SK-N-SH treated with all-trans-retinoic acid at 6 μM for 48 hours (cell line): ENCODE measurements at regions not wholly inside any gene's neighbourhood (a gene's known extent, or its start where the extent isn't known, plus 50 kb on each side); places are given as distances from the start of the nearest gene placed in this dataset.
"Not testable (repeated sequence)": the region's sequence is repeated elsewhere in the genome, so short reads cannot be mapped to it uniquely, and the experiment has no call there.

ENCODE experiments used
- ESRRG ChIP-seq: fragments of 250-450 bp; sonication (Bioruptor Pico); IDR thresholded peaks from 2 replicates; pipeline ENCODE4 v1.6.1; 2021; ENCODE audit warnings: mild to moderate bottlenecking
- TOX ChIP-seq: fragments of 250-450 bp; sonication (Bioruptor Pico); IDR thresholded peaks from 2 replicates; pipeline ENCODE4 v1.8.0; 2021; ENCODE audit warnings: mild to moderate bottlenecking, moderate library complexity, borderline replicate concordance
- TF ChIP-seq, protein P1 (sequence below): fragments of 250-450 bp; sonication (Bioruptor Pico); IDR thresholded peaks from 2 replicates; pipeline ENCODE4 v1.5.1; 2020; ENCODE audit warnings: low read depth, mild to moderate bottlenecking, moderate library complexity

DNA sequence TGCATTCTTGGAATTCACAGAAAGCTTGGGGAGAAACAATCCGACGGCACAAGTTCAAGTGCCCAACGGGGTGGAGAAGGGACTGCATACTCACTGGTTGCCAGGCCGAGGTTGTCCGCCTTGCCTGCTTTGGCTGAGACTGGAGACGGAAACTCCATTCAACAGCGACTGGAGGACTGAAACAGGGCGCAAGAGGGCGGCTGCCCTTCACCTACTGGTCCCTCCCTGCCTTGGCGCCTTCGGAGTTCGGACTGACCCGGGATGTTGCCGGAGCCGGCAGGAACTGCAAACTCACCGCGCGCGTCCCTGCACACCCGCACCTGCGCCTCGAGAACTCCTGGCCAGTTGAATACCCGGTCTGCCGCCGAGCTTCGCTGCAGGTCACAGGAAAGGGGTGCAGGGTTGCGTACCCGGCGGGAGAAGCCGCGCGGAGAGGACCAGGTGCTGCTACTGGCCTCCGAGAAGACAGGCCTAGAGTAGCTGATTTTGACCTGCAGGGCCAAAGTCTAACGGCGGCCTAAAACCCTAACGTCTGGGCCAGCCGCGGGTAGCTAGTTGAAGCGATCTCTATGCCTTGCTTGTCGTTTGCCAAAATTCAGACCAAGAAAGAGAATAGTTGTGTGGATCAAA lies 132.9 kb downstream of the FAM72B start:
- TF ChIP-seq, protein P1, sequence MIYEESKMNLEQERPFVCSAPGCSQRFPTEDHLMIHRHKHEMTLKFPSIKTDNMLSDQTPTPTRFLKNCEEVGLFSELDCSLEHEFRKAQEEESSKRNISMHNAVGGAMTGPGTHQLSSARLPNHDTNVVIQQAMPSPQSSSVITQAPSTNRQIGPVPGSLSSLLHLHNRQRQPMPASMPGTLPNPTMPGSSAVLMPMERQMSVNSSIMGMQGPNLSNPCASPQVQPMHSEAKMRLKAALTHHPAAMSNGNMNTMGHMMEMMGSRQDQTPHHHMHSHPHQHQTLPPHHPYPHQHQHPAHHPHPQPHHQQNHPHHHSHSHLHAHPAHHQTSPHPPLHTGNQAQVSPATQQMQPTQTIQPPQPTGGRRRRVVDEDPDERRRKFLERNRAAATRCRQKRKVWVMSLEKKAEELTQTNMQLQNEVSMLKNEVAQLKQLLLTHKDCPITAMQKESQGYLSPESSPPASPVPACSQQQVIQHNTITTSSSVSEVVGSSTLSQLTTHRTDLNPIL, result not testable (repeated sequence)
- TF ChIP-seq ESRRG; TOX (CRISPR knock-in tag): not testable (repeated sequence)
